Activated T-helper 1 cell treated with anti-CD3 and anti-CD28 coated beads, Interleukin-12 subunit alpha, Interleukin-12 subunit beta, Interleukin-2, Interleukin-4 antibody, amounts not matched to agents 30 ng/mL and 10 ng/mL and 1 ng/mL, durations not matched to agents 14 hours and 24 hours and 36 hours (primary cell): ENCODE measurements at regions not wholly inside any gene's neighbourhood (a gene's known extent, or its start where the extent isn't known, plus 50 kb on each side); places are given as distances from the start of the nearest gene placed in this dataset.
"Not testable (repeated sequence)": the region's sequence is repeated elsewhere in the genome, so short reads cannot be mapped to it uniquely, and the experiment has no call there.

Experiments used
- DNase-seq: peaks from one replicate; pipeline ENCODE4 v3.0.0; 2021; ENCODE audit warnings: low spot score
- H3K27ac Mint-ChIP-seq: one replicate; pipeline ENCODE4 v1.8.0; 2021; ENCODE audit warnings: mild to moderate bottlenecking, mixed read lengths
- H3K27me3 Mint-ChIP-seq: one replicate; pipeline ENCODE4 v1.8.0; 2022; ENCODE audit warnings: mild to moderate bottlenecking, moderate library complexity, mixed read lengths; ENCODE audit not compliant: insufficient read depth
- H3K36me3 Mint-ChIP-seq: one replicate; pipeline ENCODE4 v1.8.0; 2021; ENCODE audit warnings: low read depth, mixed read lengths
- H3K4me1 Mint-ChIP-seq: one replicate; pipeline ENCODE4 v1.8.0; 2021; ENCODE audit warnings: low read depth, mixed read lengths
- H3K4me3 Mint-ChIP-seq: one replicate; pipeline ENCODE4 v1.8.0; 2021; ENCODE audit warnings: mild to moderate bottlenecking, moderate library complexity, mixed read lengths
- H3K9me3 Mint-ChIP-seq: one replicate; pipeline ENCODE4 v1.8.0; 2021; ENCODE audit warnings: mixed read lengths
- intact Hi-C: fragments of 100-400 bp; cut with micrococcal nuclease; formaldehyde crosslinking; loops from one replicate; pipeline ENCODE4 v1.15.1; 2024

DNA sequence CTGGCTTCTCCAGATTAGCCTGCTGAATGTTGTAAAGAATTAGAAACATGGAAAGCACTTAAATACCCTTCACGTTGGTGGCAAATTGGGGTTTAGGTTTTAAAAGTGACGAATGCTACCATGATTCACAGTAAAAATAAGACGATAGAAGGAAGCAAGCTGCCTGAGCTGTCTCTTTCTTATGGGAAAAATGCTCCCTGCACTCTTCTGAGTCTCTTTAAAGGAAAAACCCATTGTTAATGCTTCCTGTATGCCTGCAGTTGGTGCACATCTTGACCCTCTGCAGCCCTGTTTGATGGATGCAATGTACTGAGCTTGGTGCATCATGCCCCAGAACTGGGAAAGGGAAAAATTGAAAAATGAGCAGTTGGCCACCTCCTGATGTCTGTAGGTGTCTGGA is 258.6 kb upstream of the RASGRP1 start:
- DNase-seq, result no peak
- Mint-ChIP-seq H3K27me3 (peaks cover 8% of the 10 kb centered on the region), H3K27ac (no peak overlapping the region), H3K4me3 (no peak overlapping the region), H3K4me1 (no peaks in the 10 kb centered on the region), H3K9me3 (no peaks in the 10 kb centered on the region), H3K36me3 (peaks cover 2% of the 10 kb centered on the region)
- intact Hi-C loops, result no loop called here

DNA sequence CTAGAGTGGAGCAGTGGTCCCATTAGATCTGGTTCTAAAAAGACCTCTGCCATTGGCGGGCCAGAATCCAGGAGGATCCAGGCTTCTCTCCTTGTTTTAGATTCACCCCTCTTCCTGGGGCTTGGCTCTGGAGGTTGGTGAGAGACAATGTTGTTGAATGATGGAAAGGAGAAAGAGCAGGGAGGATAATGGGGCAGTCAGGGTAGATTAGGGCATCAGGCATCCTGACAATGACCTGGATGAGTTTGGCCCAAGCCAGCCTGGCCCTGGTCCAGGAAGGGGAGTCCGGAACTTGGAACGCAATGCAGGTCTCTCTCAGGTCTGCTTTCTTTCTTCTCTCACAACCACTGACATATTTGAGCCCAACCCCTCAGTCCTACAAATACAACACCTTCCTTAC is 260.1 kb upstream of the RASGRP1 start:
- Mint-ChIP-seq H3K9me3 (no peaks in the 10 kb centered on the region), H3K4me3 (no peak overlapping the region), H3K27me3 (peaks cover 5% of the 10 kb centered on the region), H3K27ac (no peak overlapping the region), H3K36me3 (peaks cover 2% of the 10 kb centered on the region), H3K4me1 (no peaks in the 10 kb centered on the region)
- intact Hi-C loops, result no loop called here
- no peak for DNase-seq

DNA sequence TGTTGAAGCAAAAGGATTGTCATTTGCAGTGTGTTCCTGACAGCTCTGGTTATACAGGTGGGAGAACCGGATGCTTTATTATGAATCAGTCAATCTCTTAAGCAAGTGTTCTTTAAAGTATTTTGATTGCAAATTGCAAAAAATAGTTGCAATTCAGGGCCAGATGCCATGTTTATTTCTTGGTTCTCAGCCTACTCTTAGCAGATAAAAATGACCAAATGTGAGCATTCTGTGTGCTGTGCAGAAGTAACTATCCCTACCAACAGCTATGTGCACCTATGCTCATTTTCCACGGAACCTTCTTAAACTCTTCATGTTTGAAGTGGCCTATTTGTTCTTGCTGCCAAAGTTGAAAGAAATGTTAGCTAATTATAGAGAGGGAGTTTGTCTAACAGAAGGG is 262.3 kb upstream of the RASGRP1 start:
- no peaks in the 10 kb centered on the region for H3K4me1 Mint-ChIP-seq
- no peak for DNase-seq
- intact Hi-C loops, result no loop called here
- no peak overlapping the region for H3K4me3 Mint-ChIP-seq
- H3K9me3 Mint-ChIP-seq, result peaks cover 3% of the 10 kb centered on the region
- peaks cover 5% of the 10 kb centered on the region for H3K27me3 Mint-ChIP-seq
- H3K27ac Mint-ChIP-seq, result no peak overlapping the region
- H3K36me3 Mint-ChIP-seq, result peaks cover 2% of the 10 kb centered on the region

- no peak for DNase-seq
- no peaks in the 10 kb centered on the region for H3K36me3 Mint-ChIP-seq
- H3K4me1 Mint-ChIP-seq, result no peaks in the 10 kb centered on the region
- peaks cover 5% of the 10 kb centered on the region for H3K27me3 Mint-ChIP-seq
- H3K27ac Mint-ChIP-seq, result no peak overlapping the region
- H3K4me3 Mint-ChIP-seq, result no peak overlapping the region
- H3K9me3 Mint-ChIP-seq, result peaks cover 3% of the 10 kb centered on the region
- intact Hi-C loops, result no loop called here
Observed at GRCh38 chr15:38828031-38828532, 263.5 kb upstream of the RASGRP1 start.

DNA sequence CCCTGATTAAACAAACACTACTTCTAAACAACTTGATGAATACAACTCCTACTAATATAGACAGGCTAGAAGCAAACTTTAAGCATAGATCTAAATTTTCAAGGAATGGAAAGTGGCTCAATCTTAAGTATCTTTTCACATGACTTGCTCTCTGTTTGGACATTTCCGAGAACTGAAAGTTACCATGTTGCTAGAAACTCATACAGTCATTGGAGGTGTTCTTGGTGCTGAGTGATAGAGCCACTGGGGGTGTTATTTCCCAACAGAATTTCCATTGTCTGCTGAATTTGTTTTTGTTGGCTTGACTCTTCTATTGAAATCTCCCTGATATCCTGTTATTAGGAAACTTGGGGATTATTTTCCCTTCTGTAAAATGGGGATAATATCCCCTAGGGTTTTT is 264.5 kb upstream of the RASGRP1 start:
- Mint-ChIP-seq H3K36me3 (no peaks in the 10 kb centered on the region), H3K9me3 (peaks cover 3% of the 10 kb centered on the region), H3K27ac (no peak overlapping the region), H3K27me3 (peaks cover 5% of the 10 kb centered on the region), H3K4me1 (no peaks in the 10 kb centered on the region), H3K4me3 (no peak overlapping the region)
- intact Hi-C loops, result no loop called here
- DNase-seq, result no peak

- H3K9me3 Mint-ChIP-seq, result peaks cover 4% of the 10 kb centered on the region
- no peak for DNase-seq
- no peaks in the 10 kb centered on the region for H3K36me3 Mint-ChIP-seq
- no peaks in the 10 kb centered on the region for H3K4me1 Mint-ChIP-seq
- no peak overlapping the region for H3K27ac Mint-ChIP-seq
- intact Hi-C loops, result no loop called here
- no peak overlapping the region for H3K4me3 Mint-ChIP-seq
- H3K27me3 Mint-ChIP-seq, result peaks cover 19% of the 10 kb centered on the region
Observed at GRCh38 chr15:38842226-38842625, 277.6 kb upstream of the RASGRP1 start.

GRCh38 chr15:38843051-38843501 is 278.5 kb upstream of the RASGRP1 start:
- H3K36me3 Mint-ChIP-seq, result no peaks in the 10 kb centered on the region
- H3K27ac Mint-ChIP-seq, result no peak overlapping the region
- no peak overlapping the region for H3K4me3 Mint-ChIP-seq
- no peaks in the 10 kb centered on the region for H3K9me3 Mint-ChIP-seq
- intact Hi-C loops, result no loop called here
- no peaks in the 10 kb centered on the region for H3K4me1 Mint-ChIP-seq
- no peak for DNase-seq
- peaks cover 16% of the 10 kb centered on the region for H3K27me3 Mint-ChIP-seq

DNA sequence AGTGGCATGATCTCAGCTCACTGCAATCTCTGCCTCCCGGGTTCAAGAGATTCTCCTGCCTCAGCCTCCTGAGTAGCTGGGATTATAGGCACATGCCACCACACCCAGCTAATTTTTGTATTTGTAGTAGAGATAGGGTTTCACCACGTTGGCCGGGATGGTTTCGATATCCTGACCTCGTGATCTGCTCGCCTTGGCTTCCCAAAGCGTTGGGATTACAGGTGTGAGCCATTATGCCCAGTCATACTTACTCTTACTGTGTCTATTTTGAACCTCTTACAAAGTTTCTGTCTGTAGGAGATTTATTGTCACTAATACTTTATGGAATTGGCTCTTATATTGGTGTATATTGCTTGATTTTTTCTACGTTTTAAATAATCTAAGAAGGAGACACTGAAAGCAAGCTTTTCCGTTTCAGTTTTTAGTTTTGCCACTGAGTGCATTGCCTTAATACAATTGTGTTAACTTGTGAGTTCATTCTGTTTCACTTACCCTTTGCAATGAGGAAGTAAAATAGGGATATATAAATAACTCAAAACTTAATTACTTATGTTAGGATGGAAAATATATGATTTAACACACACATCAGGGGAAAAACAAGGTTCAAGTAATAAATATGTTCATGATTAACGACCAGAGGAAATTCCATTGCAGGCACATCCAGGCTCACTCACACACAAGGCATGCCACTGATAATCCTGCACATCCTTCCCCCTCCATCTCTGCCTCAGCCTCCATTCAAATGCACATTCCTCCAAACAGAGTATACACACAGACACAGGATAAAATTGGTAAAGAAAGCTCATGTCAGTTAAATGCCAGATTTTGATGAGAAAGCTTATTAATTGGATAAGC is 279.3 kb upstream of the RASGRP1 start:
- intact Hi-C loops, result no loop called here
- Mint-ChIP-seq H3K27ac (no peak overlapping the region), H3K36me3 (no peaks in the 10 kb centered on the region), H3K9me3 (no peaks in the 10 kb centered on the region), H3K4me1 (no peaks in the 10 kb centered on the region), H3K27me3 (peaks cover 16% of the 10 kb centered on the region), H3K4me3 (no peak overlapping the region)
- DNase-seq, result no peak

- peaks cover 16% of the 10 kb centered on the region for H3K27me3 Mint-ChIP-seq
- no peak overlapping the region for H3K27ac Mint-ChIP-seq
- H3K4me1 Mint-ChIP-seq, result no peaks in the 10 kb centered on the region
- no peak overlapping the region for H3K4me3 Mint-ChIP-seq
- H3K36me3 Mint-ChIP-seq, result no peaks in the 10 kb centered on the region
- DNase-seq, result no peak
- intact Hi-C loops, result no loop called here
- no peaks in the 10 kb centered on the region for H3K9me3 Mint-ChIP-seq
Observed at GRCh38 chr15:38844736-38845135, 280.1 kb upstream of the RASGRP1 start.

GRCh38 chr15:38846346-38846745 is 281.7 kb upstream of the RASGRP1 start:
- DNase-seq, result no peak
- Mint-ChIP-seq H3K27me3 (peaks cover 21% of the 10 kb centered on the region), H3K27ac (no peak overlapping the region), H3K4me1 (no peaks in the 10 kb centered on the region), H3K4me3 (no peak overlapping the region), H3K36me3 (no peaks in the 10 kb centered on the region), H3K9me3 (no peaks in the 10 kb centered on the region)
- intact Hi-C loops, result no loop called here

GRCh38 chr15:38847666-38848065 is 283.1 kb upstream of the RASGRP1 start:
- H3K4me3 Mint-ChIP-seq, result no peak overlapping the region
- H3K9me3 Mint-ChIP-seq, result no peaks in the 10 kb centered on the region
- H3K4me1 Mint-ChIP-seq, result no peaks in the 10 kb centered on the region
- no peak overlapping the region for H3K27ac Mint-ChIP-seq
- intact Hi-C loops, result no loop called here
- DNase-seq, result no peak
- H3K27me3 Mint-ChIP-seq, result peaks cover 21% of the 10 kb centered on the region
- H3K36me3 Mint-ChIP-seq, result no peaks in the 10 kb centered on the region

GRCh38 chr15:38849046-38849445 is 284.4 kb upstream of the RASGRP1 start:
- Mint-ChIP-seq H3K4me1 (no peaks in the 10 kb centered on the region), H3K9me3 (no peaks in the 10 kb centered on the region), H3K27me3 (peaks cover 10% of the 10 kb centered on the region), H3K4me3 (no peak overlapping the region), H3K36me3 (no peaks in the 10 kb centered on the region), H3K27ac (no peak overlapping the region)
- intact Hi-C loops, result no loop called here
- DNase-seq, result no peak

- DNase-seq, H3K4me3 Mint-ChIP-seq, H3K27me3 Mint-ChIP-seq, H3K27ac Mint-ChIP-seq, H3K36me3 Mint-ChIP-seq, intact Hi-C loops, H3K4me1 Mint-ChIP-seq, H3K9me3 Mint-ChIP-seq: not testable (repeated sequence)
Observed at GRCh38 chr15:38852188-38852587, 287.6 kb upstream of the RASGRP1 start.
